Neural progenitor cell (in vitro differentiated cells): ENCODE measurements at regions not wholly inside any gene's neighbourhood (a gene's known extent, or its start where the extent isn't known, plus 50 kb on each side); places are given as distances from the start of the nearest gene placed in this dataset.

ENCODE experiments used
- DNase-seq: peaks from one replicate; pipeline ENCODE4 v3.0.0-alpha.2; 2016; ENCODE audit warnings: low spot score
- H2AFZ ChIP-seq: fragments of 200-600 bp; sonication (generic); replicated peaks from 2 replicates; pipeline ENCODE4 v1.6.1; 2016; ENCODE audit warnings: antibody characterized with exemption
- H3F3A ChIP-seq: fragments of 200-600 bp; sonication (generic); 2 replicates; pipeline ENCODE4 v1.6.1; 2016; ENCODE audit warnings: antibody characterized with exemption, low read depth
- H3K27ac ChIP-seq: fragments of 200-600 bp; sonication (generic); 2 replicates; pipeline ENCODE4 v1.5.1; 2016; ENCODE audit warnings: mild to moderate bottlenecking
- H3K27me3 ChIP-seq: fragments of 200-600 bp; sonication (generic); 2 replicates; pipeline ENCODE4 v1.6.1; 2016; ENCODE audit warnings: mild to moderate bottlenecking, moderate library complexity
- H3K36me3 ChIP-seq: fragments of 200-600 bp; sonication (generic); 2 replicates; pipeline ENCODE4 v1.5.1; 2016
- H3K4me1 ChIP-seq: fragments of 200-600 bp; sonication (generic); 2 replicates; pipeline ENCODE4 v1.6.1; 2016; ENCODE audit warnings: mixed run types
- H3K4me2 ChIP-seq: fragments of 200-600 bp; sonication (generic); 2 replicates; pipeline ENCODE4 v1.6.1; 2016
- H3K4me3 ChIP-seq: fragments of 200-600 bp; sonication (generic); 2 replicates; pipeline ENCODE4 v1.5.1; 2016
- H3K79me2 ChIP-seq: fragments of 200-600 bp; sonication (generic); 2 replicates; pipeline ENCODE4 v1.6.1; 2016; ENCODE audit warnings: low read depth
- H3K9ac ChIP-seq: fragments of 200-600 bp; sonication (generic); 2 replicates; pipeline ENCODE4 v1.6.1; 2016
- H3K9me3 ChIP-seq: fragments of 200-600 bp; sonication (generic); 2 replicates; pipeline ENCODE4 v1.5.1; 2016; ENCODE audit warnings: low read depth
- H4K20me1 ChIP-seq: fragments of 200-600 bp; sonication (generic); 2 replicates; pipeline ENCODE4 v1.6.1; 2016; ENCODE audit warnings: low read depth
- H3K27ac Mint-ChIP-seq: 3 replicates; pipeline ENCODE4 v1.8.0; 2021; ENCODE audit warnings: mixed read lengths
- H3K27me3 Mint-ChIP-seq: 2 replicates; pipeline ENCODE4 v1.8.0; 2022; ENCODE audit warnings: low read depth, mild to moderate bottlenecking, inconsistent platforms, moderate library complexity, mixed read lengths; ENCODE audit not compliant: insufficient read depth
- H3K36me3 Mint-ChIP-seq: 3 replicates; pipeline ENCODE4 v1.8.0; 2021; ENCODE audit warnings: mixed read lengths
- H3K4me1 Mint-ChIP-seq: 3 replicates; pipeline ENCODE4 v1.8.0; 2021; ENCODE audit warnings: mixed read lengths
- H3K4me3 Mint-ChIP-seq: 3 replicates; pipeline ENCODE4 v1.8.0; 2021; ENCODE audit warnings: mild to moderate bottlenecking, moderate library complexity, mixed read lengths
- H3K9me3 Mint-ChIP-seq: 3 replicates; pipeline ENCODE4 v1.8.0; 2020; ENCODE audit warnings: mixed read lengths
- CTCF ChIP-seq: fragments of 200-600 bp; sonication (generic); IDR thresholded peaks from 2 replicates; pipeline ENCODE4 v1.5.1; 2017; ENCODE audit warnings: antibody characterized with exemption, mild to moderate bottlenecking
- EZH2 ChIP-seq: fragments of 200-600 bp; sonication (generic); IDR thresholded peaks from 2 replicates; pipeline ENCODE4 v1.6.1; 2017; ENCODE audit warnings: antibody characterized with exemption, mild to moderate bottlenecking, moderate library complexity
- EZH2phosphoT487 ChIP-seq: fragments of 200-600 bp; sonication (generic); IDR thresholded peaks from 2 replicates; pipeline ENCODE4 v1.6.1; 2017; ENCODE audit warnings: antibody characterized with exemption

- no peak for DNase-seq
- no peaks in the 10 kb centered on the region for H3K9me3 Mint-ChIP-seq
- no peaks in the 10 kb centered on the region for H3K27me3 ChIP-seq
- H3K4me1 ChIP-seq = peaks cover 21% of the 10 kb centered on the region
- H3K27ac Mint-ChIP-seq = no peak overlapping the region
- H3K4me1 Mint-ChIP-seq = peaks cover 26% of the 10 kb centered on the region
- H3K79me2 ChIP-seq = no peaks in the 10 kb centered on the region
- no peak overlapping the region for H3K4me3 Mint-ChIP-seq
- no peak overlapping the region for H3K4me2 ChIP-seq
- no peak overlapping the region for H3K9ac ChIP-seq
- no peak overlapping the region for H2AFZ ChIP-seq
- no peaks in the 10 kb centered on the region for H3K36me3 ChIP-seq
- H3K27ac ChIP-seq = no peak overlapping the region
- H3K36me3 Mint-ChIP-seq = no peaks in the 10 kb centered on the region
- H4K20me1 ChIP-seq = no peaks in the 10 kb centered on the region
- no peaks in the 10 kb centered on the region for H3F3A ChIP-seq
- TF ChIP-seq EZH2phosphoT487 = no peak
- no peak for TF ChIP-seq EZH2
- TF ChIP-seq CTCF = no peak
- no peak overlapping the region for H3K4me3 ChIP-seq
- no peaks in the 10 kb centered on the region for H3K9me3 ChIP-seq
- H3K27me3 Mint-ChIP-seq = peaks cover 6% of the 10 kb centered on the region
Observed at GRCh38 chr10:29395409-29395808, 106.5 kb downstream of the LYZL1 start.

GRCh38 chr10:29397221-29397620 lies 108.4 kb downstream of the LYZL1 start:
- Mint-ChIP-seq H3K27ac (peak overlapping the region; percentile 76), H3K4me1 (peaks cover 21% of the 10 kb centered on the region), H3K36me3 (no peaks in the 10 kb centered on the region), H3K27me3 (peaks cover 2% of the 10 kb centered on the region), H3K4me3 (peak overlapping the region; percentile 8), H3K9me3 (peaks cover 10% of the 10 kb centered on the region)
- H3K4me1 ChIP-seq = peaks cover 21% of the 10 kb centered on the region
- H3K9ac ChIP-seq = no peak overlapping the region
- no peak for TF ChIP-seq EZH2
- no peak for TF ChIP-seq EZH2phosphoT487
- TF ChIP-seq CTCF = no peak
- no peaks in the 10 kb centered on the region for H3K36me3 ChIP-seq
- no peak overlapping the region for H3K27ac ChIP-seq
- peaks cover 11% of the 10 kb centered on the region for H3K9me3 ChIP-seq
- peak overlapping the region; percentile 50 for H3K4me2 ChIP-seq
- H2AFZ ChIP-seq = no peak overlapping the region
- H3K4me3 ChIP-seq = no peak overlapping the region
- no peaks in the 10 kb centered on the region for H3K79me2 ChIP-seq
- H3F3A ChIP-seq = no peaks in the 10 kb centered on the region
- no peaks in the 10 kb centered on the region for H3K27me3 ChIP-seq
- peak; percentile 21 for DNase-seq
- no peaks in the 10 kb centered on the region for H4K20me1 ChIP-seq

GRCh38 chr10:29403208-29403607 lies 114.3 kb downstream of the LYZL1 start:
- Histone ChIP-seq H3K9me3 (peaks cover 29% of the 10 kb centered on the region), H3K4me2 (no peak overlapping the region), H2AFZ (no peak overlapping the region), H3K4me1 (peaks cover under 1% of the 10 kb centered on the region), H3K36me3 (no peaks in the 10 kb centered on the region), H3F3A (no peaks in the 10 kb centered on the region), H3K27me3 (no peaks in the 10 kb centered on the region), H3K9ac (no peak overlapping the region), H3K79me2 (no peaks in the 10 kb centered on the region), H4K20me1 (no peaks in the 10 kb centered on the region), H3K4me3 (no peak overlapping the region), H3K27ac (no peak overlapping the region)
- no peak for DNase-seq
- peaks cover 8% of the 10 kb centered on the region for H3K27me3 Mint-ChIP-seq
- H3K4me1 Mint-ChIP-seq = peaks cover 2% of the 10 kb centered on the region
- H3K36me3 Mint-ChIP-seq = no peaks in the 10 kb centered on the region
- H3K9me3 Mint-ChIP-seq = peaks cover 36% of the 10 kb centered on the region
- no peak for TF ChIP-seq EZH2
- TF ChIP-seq EZH2phosphoT487 = no peak
- TF ChIP-seq CTCF = no peak
- H3K4me3 Mint-ChIP-seq = no peak overlapping the region
- no peak overlapping the region for H3K27ac Mint-ChIP-seq
